NCI-H146 treated with DMSO at 0.1 percent for 48 hours (cell line): ENCODE measurements at regions not wholly inside any gene's neighbourhood (a gene's known extent, or its start where the extent isn't known, plus 50 kb on each side); places are given as distances from the start of the nearest gene placed in this dataset.
"Not testable (repeated sequence)": the region's sequence is repeated elsewhere in the genome, so short reads cannot be mapped to it uniquely, and the experiment has no call there.

Experiments used
- DNase-seq: peaks from one replicate; lab custom pipeline; 2025; ENCODE audit not compliant: unreplicated experiment; lab: John Stamatoyannopoulos, UW

DNA sequence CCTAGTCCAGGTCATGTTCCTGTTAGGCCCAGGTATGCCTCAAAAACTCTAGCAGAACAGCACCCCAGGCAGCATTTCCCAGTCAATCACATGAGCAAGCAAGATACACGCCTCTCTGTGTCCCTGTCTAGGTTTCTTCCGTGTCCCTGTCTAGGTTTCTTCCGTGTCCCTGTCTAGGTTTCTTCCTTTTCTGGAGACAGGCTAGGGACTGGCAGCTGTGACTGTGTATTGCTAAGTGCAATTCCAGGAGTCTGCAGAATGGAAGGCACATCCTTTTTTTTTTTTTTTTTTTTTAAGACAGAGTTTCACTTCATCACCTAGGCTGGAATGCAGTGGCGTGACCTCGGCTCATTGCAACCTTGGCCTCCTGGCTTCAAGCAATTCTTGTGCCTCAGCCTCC lies 77.6 kb downstream of the SETD4 start:
- DNase-seq, result no peak

DNA sequence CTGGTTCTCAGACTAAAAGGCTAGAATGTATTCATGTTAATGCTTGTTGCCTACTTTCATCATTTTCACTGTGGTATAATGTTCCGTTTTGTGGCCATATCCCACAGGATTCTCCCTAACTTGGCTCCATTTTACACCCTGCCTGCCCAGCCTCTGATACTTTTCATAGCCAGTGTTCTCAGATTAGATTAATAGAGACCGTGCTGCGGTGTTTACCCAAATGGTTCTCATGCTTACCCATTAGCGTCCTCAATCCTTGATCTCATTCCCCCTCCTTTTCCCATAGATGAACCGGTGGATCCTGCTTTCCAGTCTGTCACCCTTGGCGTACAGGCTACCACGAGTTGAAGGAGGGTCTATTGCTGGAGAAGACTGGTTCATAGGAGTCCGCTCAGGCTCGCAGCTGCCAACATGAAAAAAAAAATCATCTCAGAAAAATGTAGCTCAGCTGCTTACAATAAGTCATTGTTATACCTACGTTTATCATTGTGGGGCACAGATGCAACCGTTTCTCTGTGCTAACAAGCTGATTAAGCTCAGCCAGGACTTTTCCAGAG lies 78.7 kb downstream of the SETD4 start:
- no peak for DNase-seq

DNA sequence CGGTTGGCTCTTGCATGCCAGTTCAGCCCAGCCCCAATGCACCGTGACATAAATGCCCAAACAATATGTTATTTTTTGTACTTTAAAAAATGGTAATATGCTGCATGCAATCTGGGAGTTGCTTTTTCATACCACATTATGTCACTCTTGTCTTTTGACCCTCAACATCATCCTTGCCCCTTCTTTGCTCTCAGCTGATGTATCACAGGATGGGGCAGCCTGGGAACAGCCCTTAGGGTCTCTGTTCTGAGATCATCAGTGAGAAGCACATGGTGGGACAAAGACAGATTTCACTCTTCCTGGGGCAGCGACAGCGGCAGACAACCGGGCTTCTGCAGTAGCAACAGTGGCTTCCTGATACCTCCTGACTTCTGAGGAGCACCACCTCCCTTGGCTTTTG lies 79.5 kb downstream of the SETD4 start:
- no peak for DNase-seq

DNA sequence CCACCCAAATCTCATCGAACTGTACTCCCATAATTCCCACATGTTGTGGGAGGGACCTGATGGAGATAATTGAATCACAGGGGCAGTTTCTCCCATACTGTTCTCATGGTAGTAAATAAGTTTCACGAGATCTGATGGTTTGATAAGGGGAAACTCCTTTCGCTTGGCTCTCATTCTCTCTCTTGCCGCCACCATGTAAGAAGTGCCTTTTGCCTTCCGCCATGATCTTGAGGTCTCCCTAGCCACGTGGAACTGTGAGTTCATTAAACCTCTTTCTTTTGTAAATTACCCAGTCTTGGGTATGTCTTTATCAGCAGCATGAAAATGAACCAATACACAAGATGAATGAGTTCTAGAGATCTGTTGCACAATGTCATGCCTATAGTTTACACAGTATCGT lies 82.5 kb downstream of the SETD4 start:
- not testable (repeated sequence) for DNase-seq

DNA sequence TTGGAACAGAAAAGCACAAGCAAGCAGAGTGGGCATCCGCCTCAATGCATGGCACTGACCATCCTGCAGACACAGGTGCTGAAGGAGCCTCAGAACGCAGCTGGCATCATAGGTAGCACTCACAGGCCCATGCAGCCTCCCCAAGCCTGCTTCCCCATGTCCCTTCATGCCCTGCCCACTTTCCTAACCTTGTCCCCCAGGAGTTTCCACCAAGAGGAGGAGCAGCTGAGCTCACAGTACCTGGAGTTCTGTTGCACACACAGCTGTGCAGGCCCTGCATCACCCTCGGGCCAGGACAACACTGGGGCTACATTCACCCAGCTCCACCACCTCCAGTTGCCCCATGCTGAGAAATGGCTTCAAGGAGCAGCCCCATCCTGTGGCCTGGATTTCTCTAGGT lies 83.4 kb downstream of the SETD4 start:
- peak; percentile 25 for DNase-seq

DNA sequence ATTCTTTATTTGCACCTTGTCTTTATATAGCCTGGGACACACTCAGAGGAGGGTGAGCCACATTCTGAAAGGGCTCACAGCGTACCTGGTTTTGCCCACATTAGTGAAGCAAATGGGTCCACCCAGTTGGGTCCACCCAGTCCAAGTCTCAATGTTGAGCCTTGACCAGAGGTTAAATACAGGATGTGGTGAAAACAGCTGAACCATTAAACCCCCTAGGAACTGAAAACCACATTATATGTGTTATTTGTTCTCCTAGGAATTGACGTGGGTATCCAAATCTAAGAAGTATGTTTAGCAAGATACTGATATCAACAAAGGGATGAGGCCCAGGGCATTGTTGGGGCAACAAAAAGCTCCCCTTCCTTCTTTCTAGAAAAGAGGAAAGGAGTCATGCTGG lies 83.8 kb downstream of the SETD4 start:
- DNase-seq, result no peak

DNA sequence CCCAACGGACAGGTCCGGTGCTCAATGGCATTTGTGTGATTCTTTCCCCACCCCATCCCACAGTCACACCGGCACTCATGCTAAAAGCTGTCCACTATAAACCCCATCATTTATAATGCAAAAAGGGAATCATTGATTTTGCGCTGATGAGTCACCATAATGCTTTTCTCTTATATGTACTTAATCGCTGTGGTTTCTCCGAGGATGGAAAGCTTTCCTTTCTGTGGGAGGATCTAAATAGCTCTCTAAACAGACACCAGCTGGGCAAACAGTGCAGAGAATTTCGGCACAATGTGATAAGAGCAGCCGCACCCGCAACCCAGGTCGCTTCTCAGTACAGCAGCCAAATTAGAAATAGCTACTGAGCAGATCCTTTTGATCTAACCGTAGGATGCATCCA lies 85.6 kb downstream of the SETD4 start:
- peak; percentile 96 for DNase-seq

DNA sequence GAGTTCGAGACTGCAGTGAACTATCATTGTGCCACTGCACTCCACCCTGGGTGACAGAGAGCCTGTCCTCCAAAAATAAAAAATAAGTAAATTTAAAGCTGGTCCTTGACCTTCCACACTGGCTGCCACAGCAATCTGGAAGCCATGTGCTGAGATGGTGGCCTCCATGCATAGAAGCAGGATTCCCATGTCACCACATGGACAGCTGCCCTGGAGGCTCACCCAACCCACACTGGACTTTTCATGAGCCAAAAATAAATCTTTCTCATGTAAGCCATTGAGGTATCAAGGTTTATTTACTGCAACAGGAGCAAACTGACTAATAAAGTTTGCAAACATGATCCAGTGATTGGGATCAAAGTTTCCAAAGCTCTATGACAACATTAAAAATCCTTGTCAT lies 88.5 kb downstream of the SETD4 start:
- DNase-seq, result no peak

DNA sequence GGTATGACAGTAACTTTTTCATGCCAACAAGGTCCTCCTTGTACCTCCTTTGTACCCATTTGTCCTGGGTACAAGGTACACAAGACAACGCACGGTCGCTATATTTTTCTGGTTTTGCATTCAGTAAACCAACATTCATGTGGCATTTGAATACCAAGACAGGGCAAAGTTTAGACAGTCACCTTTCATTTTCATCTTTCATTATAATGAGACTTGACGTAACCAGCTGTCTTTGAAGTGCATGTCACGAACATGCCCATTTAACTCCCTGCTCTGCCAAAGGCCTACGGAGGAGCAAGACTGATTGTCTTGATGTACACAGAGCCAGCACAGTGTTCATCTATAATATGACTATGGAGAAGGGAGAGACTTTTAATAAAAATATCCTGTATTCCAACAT lies 91.0 kb downstream of the SETD4 start:
- DNase-seq, result no peak

DNA sequence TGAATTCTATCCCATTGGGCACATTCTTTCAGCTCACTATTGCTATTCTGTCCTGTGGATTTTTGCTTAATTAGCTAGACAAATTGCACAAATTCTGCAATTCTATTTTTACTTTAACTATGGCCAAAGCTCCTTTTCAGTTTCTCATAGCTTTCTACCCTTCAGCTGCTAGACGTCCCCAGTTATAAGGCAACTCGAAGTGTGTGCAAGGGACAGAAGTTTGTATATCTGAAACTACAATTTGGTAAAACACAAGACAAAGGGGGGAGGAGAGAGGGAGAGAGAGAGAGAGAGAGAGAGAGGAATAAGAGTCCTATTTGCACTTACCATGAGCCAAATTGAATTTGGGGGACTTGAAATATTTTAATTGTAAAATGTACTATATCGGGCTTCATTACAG lies 91.8 kb downstream of the SETD4 start:
- no peak for DNase-seq

DNA sequence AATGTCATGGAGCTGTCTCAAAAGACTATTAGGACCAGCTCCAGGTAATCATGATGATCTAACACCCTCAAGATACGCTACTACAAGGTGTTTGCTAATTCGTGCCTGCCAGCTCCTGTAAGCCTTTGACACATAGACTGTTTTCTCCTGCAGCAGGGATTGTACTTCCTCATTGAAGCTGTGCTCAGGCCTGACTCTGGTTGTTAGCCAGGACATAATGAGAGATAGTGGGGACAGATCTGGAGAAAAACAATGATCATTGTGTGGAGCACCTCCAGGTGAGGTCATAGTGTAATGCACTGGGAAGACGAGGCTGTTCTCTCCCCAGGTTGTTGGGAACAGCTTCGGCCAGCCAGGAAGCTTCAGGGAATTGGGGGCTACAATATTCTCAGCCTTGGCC lies 94.6 kb downstream of the SETD4 start:
- DNase-seq, result no peak

DNA sequence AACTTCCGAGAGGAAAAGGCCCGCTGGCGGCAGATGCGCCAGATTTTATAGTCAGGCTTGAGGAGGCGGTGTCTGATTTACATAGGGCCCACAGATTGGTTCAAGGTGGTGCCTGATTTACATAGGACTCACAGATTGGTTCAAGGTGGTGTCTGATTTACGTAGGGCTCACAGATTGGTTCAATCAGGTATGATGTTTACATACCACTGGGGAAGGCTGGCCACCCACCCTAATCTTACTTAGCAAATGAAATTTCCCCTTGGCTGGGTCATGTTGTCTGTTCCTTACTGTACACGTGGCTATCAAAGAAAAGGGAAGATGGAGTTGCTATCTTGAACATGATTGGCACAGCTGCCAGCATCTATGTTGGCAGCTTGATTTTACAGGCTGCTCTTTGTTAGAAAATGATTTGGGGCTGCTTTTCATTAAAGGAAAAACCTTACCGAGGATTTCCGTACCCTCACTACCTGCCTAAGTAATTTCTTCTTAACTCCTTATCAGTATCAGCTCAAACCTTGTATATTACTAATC lies 96.3 kb downstream of the SETD4 start:
- no peak for DNase-seq

DNA sequence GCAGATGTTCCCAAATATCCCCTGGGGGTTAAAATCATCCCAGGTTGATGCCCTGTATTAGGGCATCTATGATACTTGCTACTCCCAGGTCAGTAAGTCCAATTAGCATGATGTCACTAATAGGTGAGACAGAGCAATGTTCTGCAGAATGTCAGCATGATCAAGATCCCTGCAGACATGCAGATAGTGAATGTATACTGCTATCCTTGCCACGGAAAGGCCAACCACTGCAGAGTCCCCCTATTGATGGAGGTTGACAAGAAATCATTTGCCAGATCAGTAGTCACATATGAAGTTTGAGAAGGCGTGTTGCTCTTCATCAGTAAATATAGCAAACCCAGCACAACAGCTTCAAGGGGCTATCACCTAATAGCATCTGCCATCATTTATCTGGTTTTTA lies 97.4 kb downstream of the SETD4 start:
- DNase-seq, result no peak

DNA sequence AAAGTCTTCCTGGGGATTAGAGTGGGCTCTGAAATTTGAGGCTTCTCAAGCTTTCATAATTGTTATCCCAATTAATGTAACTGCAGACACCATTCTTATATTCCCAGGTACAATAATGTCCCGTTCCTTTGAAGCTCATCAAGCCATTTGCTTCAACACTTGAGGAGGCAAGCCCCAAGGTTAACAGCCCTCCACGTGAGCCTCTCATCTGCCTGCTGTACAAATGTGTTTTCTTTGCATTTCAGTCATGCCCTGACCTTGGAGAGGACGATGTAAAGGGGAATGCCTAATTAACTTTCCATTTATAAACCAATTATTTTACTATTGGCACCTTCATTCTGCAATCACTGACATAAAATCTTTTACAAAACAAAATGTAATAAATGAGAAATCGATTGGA lies 106.3 kb downstream of the SETD4 start:
- DNase-seq, result no peak

DNA sequence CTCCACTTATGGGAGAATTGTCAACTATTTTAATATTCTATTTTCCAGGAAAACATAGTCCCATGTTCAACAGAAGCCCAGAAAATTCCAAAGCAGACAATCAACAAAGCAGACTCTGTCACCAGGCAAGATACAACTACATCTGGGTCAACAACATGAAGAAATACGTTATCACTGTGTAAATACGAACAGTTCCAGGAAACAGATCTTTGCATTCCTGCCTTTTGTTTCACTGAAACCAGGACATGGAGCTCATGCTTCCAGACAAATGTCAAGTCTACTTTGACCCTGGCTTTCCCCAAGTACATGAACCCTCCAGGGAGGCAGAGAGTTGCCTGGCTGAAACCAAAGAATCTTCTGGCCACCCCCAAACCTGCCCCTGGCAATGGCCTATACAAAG lies 106.7 kb downstream of the SETD4 start:
- no peak for DNase-seq

DNA sequence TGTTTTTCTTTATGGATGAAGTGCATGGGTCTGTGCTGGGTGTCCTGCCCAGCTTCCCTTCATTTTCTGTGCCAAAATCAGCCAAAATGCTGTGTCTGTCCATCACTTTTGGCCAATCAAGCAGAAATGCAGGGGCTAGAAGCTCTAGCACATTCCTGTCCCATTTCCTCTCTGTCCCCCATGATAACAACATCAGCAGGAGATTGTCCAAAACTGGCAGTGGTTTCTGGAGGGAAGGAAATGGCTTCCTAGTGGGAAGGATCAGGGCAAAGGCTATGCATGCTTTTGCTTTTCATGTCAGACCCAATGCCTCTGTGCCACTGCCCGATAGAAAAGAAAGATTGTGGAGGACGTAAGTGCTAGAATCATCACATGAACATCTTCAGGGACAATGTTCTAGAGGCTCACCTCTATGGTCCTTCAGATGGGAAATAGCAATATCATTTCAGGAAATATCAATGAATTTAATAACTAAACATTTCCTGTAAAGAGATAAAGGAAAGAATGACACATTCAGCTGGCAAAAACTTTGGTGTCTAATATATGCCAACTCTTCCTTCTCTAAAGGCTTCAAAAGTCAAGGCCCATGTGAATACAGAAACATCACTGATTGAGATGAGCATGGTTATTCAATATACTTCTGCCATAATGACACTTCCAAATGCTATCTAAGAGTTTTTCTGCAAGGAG lies 107.5 kb downstream of the SETD4 start:
- DNase-seq, result no peak

DNA sequence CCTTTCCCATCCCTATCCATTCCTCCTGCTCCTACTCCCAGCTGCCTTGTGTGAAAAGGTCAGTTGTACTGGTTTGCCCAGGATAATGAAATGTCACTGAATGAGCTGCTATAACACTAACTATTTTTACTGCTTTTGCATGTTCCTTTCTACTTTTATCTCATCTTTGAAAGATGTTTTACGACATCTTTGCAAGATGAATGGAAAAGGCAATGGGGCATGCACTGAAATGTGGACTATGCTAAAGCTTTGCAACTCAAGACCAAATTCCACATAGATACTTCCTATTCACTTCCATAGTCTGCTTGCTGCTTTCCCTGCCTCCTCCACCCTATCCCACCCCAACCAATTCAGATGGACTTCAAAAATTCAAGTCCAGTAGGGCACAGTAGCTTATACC lies 111.3 kb downstream of the SETD4 start:
- DNase-seq, result no peak

DNA sequence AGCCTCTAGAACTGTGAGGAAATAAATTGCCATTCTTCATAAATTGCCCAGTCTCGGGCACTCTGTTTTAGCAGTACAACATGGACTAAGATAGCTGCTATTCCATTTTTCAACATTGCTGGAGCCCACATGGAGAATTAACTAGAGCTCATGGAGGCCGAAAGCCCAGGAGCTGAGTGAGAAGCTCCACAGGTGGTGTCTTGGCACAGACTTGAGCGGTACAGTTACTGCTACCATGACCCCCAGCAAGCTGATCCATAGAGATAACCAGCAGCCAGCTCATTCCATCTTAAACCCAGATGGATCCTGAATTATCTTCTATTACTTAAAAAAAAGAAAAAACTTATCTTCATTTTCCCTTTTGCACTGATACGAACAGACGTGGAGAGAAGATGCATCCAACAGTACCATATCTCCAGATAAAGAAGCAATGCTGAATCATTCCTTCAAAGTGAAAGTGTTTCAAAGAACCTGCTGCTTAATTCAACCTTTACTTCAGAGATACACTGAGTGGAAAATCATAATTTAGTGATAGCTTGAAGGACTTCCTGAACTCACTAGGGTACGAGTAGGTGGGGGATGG lies 115.1 kb downstream of the SETD4 start:
- no peak for DNase-seq

DNA sequence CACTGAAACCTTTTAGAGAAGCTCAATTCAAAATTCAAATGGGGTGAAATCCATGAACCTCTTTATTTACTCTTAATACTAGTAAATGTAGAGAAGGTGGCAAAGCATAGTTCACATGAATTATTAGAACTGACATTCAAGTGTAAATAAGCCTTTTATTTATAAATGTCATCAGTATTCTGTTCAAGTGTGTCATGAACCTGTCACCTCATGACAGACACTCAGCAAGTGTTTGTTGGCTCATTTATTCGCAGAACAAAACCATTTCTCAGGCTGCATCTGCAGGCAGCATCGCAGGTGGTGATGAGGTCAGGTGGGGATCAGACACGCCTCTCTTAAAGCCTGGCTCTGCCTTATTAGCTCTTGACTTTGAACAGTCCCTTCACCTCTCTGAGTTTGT lies 116.6 kb downstream of the SETD4 start:
- peak; percentile 32 for DNase-seq

DNA sequence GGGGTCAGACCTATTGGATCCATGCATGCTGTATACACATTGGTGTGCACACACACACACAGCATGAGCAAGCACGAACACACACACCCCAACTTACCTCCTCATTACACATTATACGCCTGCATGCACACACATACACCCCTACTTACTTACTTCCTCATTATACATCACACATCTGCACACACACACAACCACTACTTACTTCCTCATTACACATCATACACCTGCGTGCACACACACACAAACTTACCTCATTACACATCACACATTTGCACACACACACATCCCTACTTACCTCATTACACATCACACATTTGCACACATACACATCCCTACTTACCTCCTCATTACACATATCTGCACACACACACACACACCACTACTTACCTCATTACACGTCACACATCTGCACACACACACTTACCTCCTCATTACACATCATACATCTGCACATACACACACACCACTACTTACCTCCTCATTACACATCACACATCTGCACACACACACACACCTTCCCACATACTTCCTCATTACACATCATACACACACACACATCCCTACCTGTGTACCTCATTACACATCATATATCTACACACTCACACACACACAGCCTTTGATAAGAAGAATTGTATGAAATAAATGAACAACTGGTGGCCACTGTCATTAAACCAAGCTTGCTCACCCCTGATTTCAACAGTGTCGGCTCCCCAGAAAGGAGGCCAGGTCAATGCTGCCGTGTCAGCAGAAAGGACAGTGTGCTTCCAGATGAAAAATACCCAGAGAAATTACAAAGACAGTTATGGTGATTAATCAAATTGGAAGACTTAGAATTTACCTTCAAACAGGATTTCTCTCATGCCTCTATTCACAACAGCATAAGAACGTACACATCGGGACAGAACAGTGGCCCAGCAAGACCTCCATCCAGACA lies 117.8 kb downstream of the SETD4 start:
- DNase-seq, result no peak

DNA sequence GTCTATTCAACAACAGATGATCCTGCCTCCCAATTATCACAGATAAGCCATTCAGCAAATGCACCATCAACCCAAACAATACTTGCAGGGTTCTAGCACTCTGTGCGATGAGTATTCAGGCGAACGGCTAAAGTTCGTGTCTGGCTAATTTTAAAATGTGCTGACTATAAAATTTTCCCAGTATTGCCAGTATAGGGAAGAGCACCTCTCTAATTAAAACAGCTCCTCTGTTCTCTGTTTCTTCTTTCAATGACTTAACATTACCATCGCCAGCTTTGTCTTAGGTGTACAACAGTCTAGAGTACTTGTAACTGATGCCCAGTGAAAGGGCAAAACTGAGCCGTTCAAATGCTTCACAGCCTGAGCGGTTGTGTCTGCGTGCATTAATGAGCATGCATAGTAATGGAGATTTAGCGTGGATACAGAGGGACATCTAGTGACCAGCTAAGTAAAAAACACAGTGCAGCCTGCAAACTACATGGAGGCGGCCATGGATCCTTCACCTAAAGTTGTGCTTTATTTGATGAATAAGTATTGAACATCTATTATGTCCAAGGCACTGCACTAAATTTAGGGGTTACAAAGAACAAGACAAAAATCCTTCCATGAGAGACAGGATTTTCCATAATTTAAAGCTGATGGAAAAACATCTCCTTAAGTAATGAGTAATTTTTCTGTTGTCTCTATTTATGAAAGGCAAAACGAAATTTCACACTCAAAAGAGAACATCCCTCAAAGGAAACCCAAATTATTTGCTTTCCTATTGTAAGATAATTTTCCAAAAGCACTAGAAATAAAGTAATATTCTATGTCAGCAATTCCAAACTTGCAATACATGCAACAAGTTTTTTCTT lies 120.0 kb downstream of the SETD4 start:
- peak; percentile 56 for DNase-seq
